Endothelial cell of umbilical vein (primary cell): ENCODE measurements at regions not wholly inside any gene's neighbourhood (a gene's known extent, or its start where the extent isn't known, plus 50 kb on each side); places are given as distances from the start of the nearest gene placed in this dataset.

Experiments used
- BruUV-seq: library from RNA; stranded (reverse); fragments of 400-500 nt; replicated peaks from 2 replicates; lab custom pipeline; 2021; lab: Mats Ljungman, UMichigan
- CTCF ChIA-PET: fragments of 300-600, 350-600 bp; sonication (Branson Sonifier 250); formaldehyde crosslinking; loops from one replicate; lab custom pipeline; 2021; ENCODE audit warnings: antibody characterized with exemption, inconsistent platforms; lab: Charles Lee
- POLR2A ChIA-PET: fragments of 300-600, 350-600 bp; sonication (Branson Sonifier 250); formaldehyde crosslinking; loops from one replicate; lab custom pipeline; 2021; ENCODE audit warnings: antibody characterized with exemption, inconsistent platforms; lab: Charles Lee
- DNase-seq: peaks from one replicate; pipeline ENCODE4 v3.0.0-alpha.2; 2011; ENCODE audit warnings: low read depth, low spot score
- FAIRE-seq: peaks from 2 replicates; lab custom pipeline; 2011; peaks lifted over from hg19 to GRCh38; lab: Jason Lieb, UNC
- H2AFZ ChIP-seq: 2 replicates; pipeline ENCODE4 v1.6.0; 2012; ENCODE audit warnings: low read depth, low read length, control low read depth, inconsistent platforms
- H3K27ac ChIP-seq: 2 replicates; pipeline ENCODE4 v1.5.1; 2011; ENCODE audit warnings: low read depth, mild to moderate bottlenecking, control low read depth, low read length, moderate library complexity; ENCODE audit not compliant: insufficient read depth
- H3K27me3 ChIP-seq, 2 experiments: 2 replicates each; pipeline versions ENCODE4 v1.6.0 to v1.6.1; 2011; ENCODE audit warnings: low read length in 2 of 2, mixed read lengths in 1 of 2; ENCODE audit not compliant: control insufficient read depth in 2 of 2, insufficient read depth in 2 of 2
- H3K36me3 ChIP-seq, 2 experiments: 2 replicates in 1 of 2; 3 replicates in 1 of 2; pipeline ENCODE4 v1.5.1; 2011; ENCODE audit warnings: low read length in 2 of 2, mild to moderate bottlenecking in 1 of 2, moderate library complexity in 1 of 2; ENCODE audit not compliant: control insufficient read depth in 2 of 2, insufficient read depth in 2 of 2; ENCODE audit errors: extremely low read depth in 1 of 2
- H3K4me1 ChIP-seq: 3 replicates; pipeline ENCODE4 v1.5.1; 2011; ENCODE audit warnings: mild to moderate bottlenecking, low read length; ENCODE audit not compliant: control insufficient read depth, insufficient read depth; ENCODE audit errors: extremely low read depth
- H3K4me2 ChIP-seq: 2 replicates; pipeline ENCODE4 v1.6.1; 2011; ENCODE audit warnings: low read length, control low read depth, mixed read lengths; ENCODE audit not compliant: insufficient read depth
- H3K4me3 ChIP-seq, 3 experiments: fragments of 200-600 bp in 1 of 3; sonication (generic), shearing (Covaris generic) in 1 of 3; replicated peaks in 1 of 3; 2 replicates each; pipeline ENCODE4 v1.5.1; 2011 to 2016; ENCODE audit warnings: control low read depth in 3 of 3, low read length in 3 of 3, mild to moderate bottlenecking in 2 of 3, inconsistent platforms in 1 of 3, low read depth in 1 of 3, moderate library complexity in 1 of 3; ENCODE audit not compliant: insufficient read depth in 1 of 3
- H3K79me2 ChIP-seq: 2 replicates; pipeline ENCODE4 v1.6.0; 2012; ENCODE audit warnings: low read length, inconsistent platforms; ENCODE audit not compliant: control insufficient read depth, insufficient read depth
- H3K9ac ChIP-seq: replicated peaks from 2 replicates; pipeline ENCODE3; 2011; ENCODE audit warnings: low read length, control low read depth; ENCODE audit not compliant: insufficient read depth; ENCODE audit errors: extremely low read depth
- H3K9me1 ChIP-seq: replicated peaks from 3 replicates; pipeline ENCODE4 v1.6.0; 2011; ENCODE audit warnings: mild to moderate bottlenecking, low read length; ENCODE audit not compliant: control insufficient read depth, insufficient read depth; ENCODE audit errors: extremely low read depth
- H3K9me3 ChIP-seq: replicated peaks from 2 replicates; pipeline ENCODE4 v1.5.1; 2012; ENCODE audit warnings: low read length, inconsistent platforms; ENCODE audit not compliant: control insufficient read depth, insufficient read depth
- H4K20me1 ChIP-seq: replicated peaks from 2 replicates; pipeline ENCODE3; 2011; ENCODE audit warnings: mild to moderate bottlenecking, low read length; ENCODE audit not compliant: control insufficient read depth, insufficient read depth; ENCODE audit errors: extremely low read depth
- EZH2 ChIP-seq: IDR thresholded peaks from 2 replicates; pipeline ENCODE4 v1.6.1; 2012; ENCODE audit warnings: borderline replicate concordance, low read depth, mild to moderate bottlenecking, moderate library complexity, low read length, inconsistent platforms; ENCODE audit not compliant: severe bottlenecking
- FOS ChIP-seq: IDR thresholded peaks from 2 replicates; pipeline ENCODE4 v1.6.1; 2011; ENCODE audit warnings: mild to moderate bottlenecking, low read length, moderate library complexity, borderline replicate concordance; ENCODE audit not compliant: insufficient read depth
- GATA2 ChIP-seq: IDR thresholded peaks from 2 replicates; pipeline ENCODE4 v1.7.0; 2011; ENCODE audit warnings: low read depth, mild to moderate bottlenecking, moderate library complexity, mixed read lengths, low read length; ENCODE audit not compliant: insufficient read length, insufficient read depth
- JUN ChIP-seq: IDR thresholded peaks from 2 replicates; pipeline ENCODE4 v1.6.1; 2011; ENCODE audit warnings: borderline replicate concordance, low read depth; ENCODE audit not compliant: insufficient read length, insufficient read depth
- MYC ChIP-seq: IDR thresholded peaks from one replicate; pipeline ENCODE4 v1.6.1; 2011; ENCODE audit warnings: mild to moderate bottlenecking, low read depth, low read length
- POLR2A ChIP-seq: IDR thresholded peaks from 2 replicates; pipeline ENCODE4 v1.6.1; 2012; ENCODE audit warnings: low read depth, mild to moderate bottlenecking, control low read depth, low read length
- POLR2AphosphoS5 ChIP-seq: IDR thresholded peaks from 2 replicates; pipeline ENCODE4 v1.6.1; 2012; ENCODE audit warnings: low read depth, mild to moderate bottlenecking, control low read depth, low read length, moderate library complexity; ENCODE audit not compliant: insufficient read depth
- dilution Hi-C: fragments of 300-500 bp; cut with MboI; formaldehyde crosslinking; loops from one replicate; pipeline ENCODE4 v1.15.0; 2019; ENCODE audit warnings: low sequenced_read_pairs; ENCODE audit not compliant: extremely low pct_ligation_motif_present
- intact Hi-C: fragments of 100-400 bp; cut with micrococcal nuclease; formaldehyde crosslinking; loops from one replicate; pipeline ENCODE4 v1.10.0; 2022
- TF ChIP-seq, protein P1 (sequence below), 2 donors: IDR thresholded peaks; 1 replicate in 1 of 2; 2 replicates in 1 of 2; pipeline ENCODE4 v1.5.1; 2011; ENCODE audit warnings: low read length in 2 of 2, mild to moderate bottlenecking in 2 of 2, moderate library complexity in 2 of 2, control low read depth in 1 of 2, inconsistent platforms in 1 of 2, low read depth in 1 of 2; ENCODE audit not compliant: insufficient read depth in 1 of 2; ENCODE audit errors: extremely low read depth in 1 of 2
- TF ChIP-seq, protein P2 (sequence below): IDR thresholded peaks from 2 replicates; pipeline ENCODE4 v1.6.1; 2011; ENCODE audit not compliant: insufficient read depth, insufficient read length

DNA sequence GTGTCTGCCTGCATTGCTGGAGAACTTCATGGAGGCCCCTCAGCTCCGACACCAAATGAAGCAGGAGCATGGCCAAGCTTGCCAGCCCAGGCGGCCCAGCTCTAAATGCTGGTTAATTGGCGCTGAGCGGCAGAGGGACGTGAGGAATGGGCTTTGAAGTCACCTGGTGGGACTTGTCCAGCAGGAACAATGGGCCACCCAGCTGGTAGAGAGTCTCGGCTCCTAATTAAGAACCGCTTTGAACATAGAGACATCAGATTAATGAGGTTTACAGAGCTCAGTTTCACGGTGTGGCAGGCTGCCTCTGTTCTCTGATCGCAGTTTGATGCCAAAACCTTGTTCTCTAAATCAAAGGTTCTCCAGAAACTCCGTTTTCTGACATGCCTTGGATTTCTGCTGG, 77.5 kb upstream of the LINGO1 start:
- Histone ChIP-seq H4K20me1 (no peaks in the 10 kb centered on the region), H3K9ac (no peak overlapping the region), H3K9me1 (no peaks in the 10 kb centered on the region), H3K27ac (no peak overlapping the region), H3K36me3 (no peaks in the 10 kb centered on the region), H3K4me1 (no peaks in the 10 kb centered on the region), H3K79me2 (no peaks in the 10 kb centered on the region), H2AFZ (no peak overlapping the region), H3K4me2 (no peak overlapping the region), H3K27me3 (no peaks in the 10 kb centered on the region), H3K9me3 (no peaks in the 10 kb centered on the region), H3K4me3 (no peak overlapping the region)
- BruUV-seq = no TSS peak
- TF ChIP-seq, protein P1, sequence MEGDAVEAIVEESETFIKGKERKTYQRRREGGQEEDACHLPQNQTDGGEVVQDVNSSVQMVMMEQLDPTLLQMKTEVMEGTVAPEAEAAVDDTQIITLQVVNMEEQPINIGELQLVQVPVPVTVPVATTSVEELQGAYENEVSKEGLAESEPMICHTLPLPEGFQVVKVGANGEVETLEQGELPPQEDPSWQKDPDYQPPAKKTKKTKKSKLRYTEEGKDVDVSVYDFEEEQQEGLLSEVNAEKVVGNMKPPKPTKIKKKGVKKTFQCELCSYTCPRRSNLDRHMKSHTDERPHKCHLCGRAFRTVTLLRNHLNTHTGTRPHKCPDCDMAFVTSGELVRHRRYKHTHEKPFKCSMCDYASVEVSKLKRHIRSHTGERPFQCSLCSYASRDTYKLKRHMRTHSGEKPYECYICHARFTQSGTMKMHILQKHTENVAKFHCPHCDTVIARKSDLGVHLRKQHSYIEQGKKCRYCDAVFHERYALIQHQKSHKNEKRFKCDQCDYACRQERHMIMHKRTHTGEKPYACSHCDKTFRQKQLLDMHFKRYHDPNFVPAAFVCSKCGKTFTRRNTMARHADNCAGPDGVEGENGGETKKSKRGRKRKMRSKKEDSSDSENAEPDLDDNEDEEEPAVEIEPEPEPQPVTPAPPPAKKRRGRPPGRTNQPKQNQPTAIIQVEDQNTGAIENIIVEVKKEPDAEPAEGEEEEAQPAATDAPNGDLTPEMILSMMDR (IDR thresholded peaks at IDR 0.05; ENCODE audit: extremely low read depth in 1 of 2, insufficient read depth in 1 of 2, low read depth in 1 of 2, low read length in 2 of 2) = no peak
- TF ChIP-seq, protein P2, sequence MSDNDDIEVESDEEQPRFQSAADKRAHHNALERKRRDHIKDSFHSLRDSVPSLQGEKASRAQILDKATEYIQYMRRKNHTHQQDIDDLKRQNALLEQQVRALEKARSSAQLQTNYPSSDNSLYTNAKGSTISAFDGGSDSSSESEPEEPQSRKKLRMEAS = no peak
- no peak for TF ChIP-seq POLR2A
- TF ChIP-seq JUN = no peak
- no peak for TF ChIP-seq GATA2
- TF ChIP-seq FOS = no peak
- TF ChIP-seq MYC = no peak
- no peak for TF ChIP-seq POLR2AphosphoS5
- TF ChIP-seq EZH2 = no peak
- POLR2A ChIA-PET = no interaction called here
- CTCF ChIA-PET = no interaction called here
- FAIRE-seq = no peak
- intact Hi-C loops (loop anchor here (5.0 kb wide), 1 partner anchor 52 kb away; no protein-coding TSS in a partner anchor), dilution Hi-C loops (no loop called here)
- DNase-seq = no peak
